ENCODE measurements at regions not wholly inside any gene's neighbourhood (a gene's known extent, or its start where the extent isn't known, plus 50 kb on each side); places are given as distances from the start of the nearest gene placed in this dataset.
"Not testable (repeated sequence)": the region's sequence is repeated elsewhere in the genome, so short reads cannot be mapped to it uniquely, and the experiment has no call there.

DNA sequence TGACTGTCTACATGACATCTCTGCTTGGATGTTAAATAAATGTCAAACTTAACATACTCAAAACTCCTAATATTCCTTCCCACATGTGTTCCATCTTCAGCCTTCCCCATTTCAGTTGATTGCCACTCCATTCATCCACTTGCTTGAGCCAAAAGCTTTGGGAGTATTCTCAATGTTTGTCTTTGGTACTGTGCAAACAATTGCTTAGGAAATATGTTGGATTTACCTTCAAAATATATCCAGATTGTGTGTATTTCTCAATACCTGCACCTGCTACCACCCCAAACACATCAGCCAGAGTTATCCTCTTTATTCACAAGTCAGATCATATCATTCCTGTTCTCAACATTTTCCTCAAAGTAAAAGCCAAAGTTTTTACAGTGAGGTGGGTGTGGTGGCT, 350.3 kb upstream of the FAM98A start:
- no peak for DNase-seq (ENCODE audit: low spot score)

DNA sequence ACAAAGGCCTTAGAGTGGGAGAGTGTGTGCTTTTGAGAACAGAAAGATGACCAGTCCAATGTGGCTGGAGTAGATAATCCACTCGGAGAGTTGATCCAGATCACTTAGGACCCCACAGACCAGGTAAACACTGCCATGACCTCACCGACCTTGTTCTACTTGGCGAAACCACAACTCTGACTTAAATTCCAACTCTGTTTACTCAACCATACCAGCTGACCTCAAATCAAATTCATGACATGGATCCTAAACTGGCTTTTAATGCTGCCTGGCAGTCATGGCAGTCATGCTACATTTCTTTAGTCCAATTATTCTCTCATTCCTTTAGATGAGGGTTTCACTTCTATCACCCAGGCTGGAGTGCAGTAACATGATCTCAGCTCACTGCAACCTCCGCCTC, 347.1 kb upstream of the FAM98A start:
- DNase-seq (ENCODE audit: low spot score): no peak

DNA sequence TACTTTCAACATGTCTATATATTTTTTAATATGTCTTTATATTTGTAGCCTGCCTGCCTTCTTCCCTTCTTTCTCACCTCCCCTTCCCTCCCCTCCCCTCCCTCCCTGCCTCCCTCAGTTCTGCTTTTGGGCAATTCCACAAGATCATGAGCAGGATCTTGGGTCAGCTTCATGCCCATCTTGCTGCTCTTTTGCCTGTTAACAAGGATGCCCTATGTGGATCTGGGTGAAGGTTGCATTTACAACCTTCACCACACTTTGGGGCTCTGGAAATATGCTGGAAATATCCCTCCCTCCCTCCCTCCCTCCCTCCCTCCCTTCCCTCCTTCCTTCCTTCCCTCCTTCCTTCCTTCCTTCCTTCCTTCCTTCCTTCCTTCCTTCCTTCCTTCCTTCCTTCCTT, 334.1 kb upstream of the FAM98A start:
- DNase-seq (ENCODE audit: low spot score): no peak

DNA sequence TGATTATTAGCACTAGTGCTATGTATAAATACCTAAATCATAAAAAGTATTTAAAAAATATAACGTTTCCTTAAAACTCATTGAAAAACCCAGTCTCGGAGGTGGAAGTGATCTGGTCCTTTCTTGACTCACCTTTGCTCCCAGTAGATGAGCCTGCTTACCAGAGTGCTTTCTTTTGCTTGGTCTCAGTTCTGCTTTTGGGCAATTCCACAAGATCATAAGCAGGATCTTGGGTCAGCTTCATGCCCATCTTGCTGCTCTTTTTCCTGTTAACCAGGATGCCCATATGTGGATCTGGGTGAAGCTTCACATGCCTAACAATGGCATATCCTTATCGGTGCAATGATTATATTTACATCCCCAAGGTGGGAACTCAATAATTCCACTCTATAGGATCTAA, 332.1 kb upstream of the FAM98A start:
- DNase-seq (ENCODE audit: low spot score): no peak

DNA sequence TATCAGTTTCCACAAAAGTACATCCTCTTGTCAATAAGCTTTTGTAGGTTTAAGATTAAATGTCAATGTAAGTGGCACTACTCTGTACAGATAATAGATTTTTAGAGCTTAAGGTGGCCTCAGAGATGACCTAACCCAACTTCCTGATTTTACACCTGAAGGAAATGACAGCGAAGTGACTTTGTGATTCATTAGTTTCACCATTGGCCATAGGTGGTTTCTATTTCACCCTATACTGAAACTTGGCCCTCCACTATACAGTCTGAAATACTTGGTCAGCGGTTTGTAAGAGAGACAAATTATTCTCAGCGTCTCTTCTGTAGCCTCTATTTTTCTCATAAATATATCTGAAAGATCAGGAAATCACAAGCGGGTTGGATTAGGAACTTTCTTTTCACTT, 330.4 kb upstream of the FAM98A start:
- DNase-seq (ENCODE audit: low spot score): no peak

DNA sequence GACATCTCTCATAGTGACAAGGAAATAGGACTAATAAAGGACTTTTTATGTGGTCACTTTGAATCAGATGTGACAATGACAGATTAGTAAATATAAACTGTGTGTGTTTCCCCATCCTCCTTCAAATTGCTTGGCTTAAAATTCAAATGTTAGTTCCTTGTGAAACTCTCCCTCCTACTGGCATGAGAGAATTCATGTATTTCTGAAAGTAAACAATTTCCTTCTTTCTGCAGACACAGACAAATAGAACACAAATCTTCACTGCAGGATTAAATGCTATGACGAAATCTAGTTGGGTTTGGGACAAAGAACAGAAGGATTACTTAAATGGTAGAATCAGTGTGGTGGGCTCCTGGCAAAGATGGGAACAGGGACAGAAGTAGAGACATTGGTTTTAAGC, 328.7 kb upstream of the FAM98A start:
- DNase-seq (ENCODE audit: low spot score): no peak

DNA sequence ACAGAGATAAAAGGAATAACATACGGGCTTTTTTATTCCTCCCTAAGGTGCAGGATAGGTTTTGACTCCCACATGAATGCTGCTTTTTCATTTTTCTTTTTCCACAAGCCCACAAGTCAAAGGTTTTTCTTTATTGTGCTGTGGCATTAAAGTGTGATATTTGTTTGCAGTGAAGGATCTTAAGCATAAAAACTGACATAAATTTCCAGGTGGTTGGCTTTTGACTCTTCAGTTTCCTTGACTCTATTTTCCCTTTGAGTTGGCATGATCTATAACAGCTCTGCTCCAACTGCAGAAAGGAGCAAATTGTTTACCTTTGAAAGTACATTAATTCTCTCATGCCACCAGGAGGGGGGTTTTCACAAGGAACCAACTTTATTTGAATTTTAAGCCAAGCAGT, 326.2 kb upstream of the FAM98A start:
- no peak for DNase-seq (ENCODE audit: low spot score)

DNA sequence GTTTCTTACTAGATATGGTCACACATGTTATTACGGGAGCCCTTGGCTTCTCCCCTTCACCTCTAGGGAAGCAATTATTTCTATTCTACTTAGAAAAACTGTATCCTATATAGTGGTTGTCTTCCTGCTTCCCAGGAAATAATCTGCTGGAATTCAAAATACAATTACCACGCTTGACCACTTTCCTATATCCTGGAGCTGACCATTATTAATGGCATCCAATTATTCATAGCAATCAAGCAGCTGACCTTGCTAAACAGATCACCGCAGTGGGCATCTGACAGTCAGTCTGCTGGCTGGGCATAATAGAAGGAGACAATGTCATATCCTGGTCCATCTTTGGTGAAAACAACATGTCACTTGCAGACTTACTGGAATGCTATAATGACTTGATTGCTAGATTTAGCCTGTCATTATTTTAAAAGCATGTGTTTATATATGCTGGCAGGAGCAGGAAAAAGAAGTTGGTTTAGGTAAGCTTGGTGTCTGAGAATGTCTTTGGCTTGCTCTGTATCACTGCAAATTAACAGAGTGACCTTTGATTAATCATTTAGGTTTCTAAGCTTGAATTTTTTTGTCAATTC, 325.6 kb upstream of the FAM98A start:
- DNase-seq (ENCODE audit: low spot score): no peak

DNA sequence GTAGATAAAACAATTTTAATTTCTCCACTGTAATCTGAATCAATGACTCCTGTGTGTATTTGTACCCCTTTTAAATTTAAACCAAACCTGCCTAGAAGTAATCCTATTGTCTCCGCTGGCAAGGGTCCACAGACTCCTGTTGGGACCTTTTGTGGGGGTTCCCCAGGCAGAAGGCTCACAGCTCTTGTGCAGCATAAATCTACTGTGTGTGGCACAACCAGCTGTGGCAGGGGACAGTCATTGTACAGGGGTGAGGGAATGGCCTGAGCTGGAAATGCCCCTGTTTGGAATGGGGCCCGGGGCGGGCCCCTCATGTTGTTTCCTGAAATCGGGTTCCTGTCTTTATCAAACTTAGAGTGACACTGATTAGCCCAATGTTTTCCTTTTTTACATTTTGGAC, 318.2 kb upstream of the FAM98A start:
- DNase-seq (ENCODE audit: low spot score): no peak

DNA sequence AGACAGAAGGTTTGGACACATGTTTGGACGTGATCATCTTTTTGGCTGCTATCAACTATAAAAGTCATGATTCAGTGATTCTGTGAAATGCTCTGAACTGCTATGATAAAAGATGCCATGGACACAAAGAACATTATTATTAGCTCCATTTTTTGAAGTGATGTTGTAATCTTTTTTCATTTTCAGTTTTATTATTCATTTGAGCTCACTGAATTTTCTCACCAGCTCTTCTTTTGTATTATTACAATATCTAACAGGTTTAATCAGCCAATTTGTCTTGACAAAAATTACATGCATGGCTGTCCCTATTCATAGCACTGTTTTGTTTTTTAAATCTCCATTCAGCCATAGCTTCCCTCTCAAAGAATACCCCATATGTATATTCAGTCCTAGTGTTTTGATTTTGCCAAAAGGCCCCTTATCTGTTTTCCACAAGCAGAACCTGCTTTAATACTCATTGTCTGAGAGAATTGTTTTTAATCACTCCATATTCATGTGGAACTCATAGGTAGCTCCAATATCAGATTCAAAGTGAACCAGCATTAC, 314.0 kb upstream of the FAM98A start:
- no peak for DNase-seq (ENCODE audit: low spot score)

DNA sequence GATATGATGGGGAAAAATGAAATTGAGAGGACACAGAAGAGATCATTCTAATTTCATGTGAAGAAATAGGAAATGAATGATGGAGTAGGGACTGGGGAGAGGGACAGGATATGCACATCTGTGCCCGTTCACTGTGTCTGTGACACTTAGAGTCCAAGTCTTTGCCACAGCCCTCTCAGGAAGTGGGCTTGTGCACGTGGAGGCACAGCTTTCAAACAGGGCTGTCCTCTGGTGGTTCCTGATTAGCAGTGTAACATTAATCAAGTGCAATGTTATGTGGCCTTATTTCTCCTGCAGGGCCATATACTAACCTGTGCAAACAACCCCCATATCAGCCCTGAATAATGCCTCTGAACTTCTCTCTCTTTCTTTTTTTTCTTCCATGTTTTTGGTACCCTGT, 312.2 kb upstream of the FAM98A start:
- DNase-seq (ENCODE audit: low spot score): no peak

DNA sequence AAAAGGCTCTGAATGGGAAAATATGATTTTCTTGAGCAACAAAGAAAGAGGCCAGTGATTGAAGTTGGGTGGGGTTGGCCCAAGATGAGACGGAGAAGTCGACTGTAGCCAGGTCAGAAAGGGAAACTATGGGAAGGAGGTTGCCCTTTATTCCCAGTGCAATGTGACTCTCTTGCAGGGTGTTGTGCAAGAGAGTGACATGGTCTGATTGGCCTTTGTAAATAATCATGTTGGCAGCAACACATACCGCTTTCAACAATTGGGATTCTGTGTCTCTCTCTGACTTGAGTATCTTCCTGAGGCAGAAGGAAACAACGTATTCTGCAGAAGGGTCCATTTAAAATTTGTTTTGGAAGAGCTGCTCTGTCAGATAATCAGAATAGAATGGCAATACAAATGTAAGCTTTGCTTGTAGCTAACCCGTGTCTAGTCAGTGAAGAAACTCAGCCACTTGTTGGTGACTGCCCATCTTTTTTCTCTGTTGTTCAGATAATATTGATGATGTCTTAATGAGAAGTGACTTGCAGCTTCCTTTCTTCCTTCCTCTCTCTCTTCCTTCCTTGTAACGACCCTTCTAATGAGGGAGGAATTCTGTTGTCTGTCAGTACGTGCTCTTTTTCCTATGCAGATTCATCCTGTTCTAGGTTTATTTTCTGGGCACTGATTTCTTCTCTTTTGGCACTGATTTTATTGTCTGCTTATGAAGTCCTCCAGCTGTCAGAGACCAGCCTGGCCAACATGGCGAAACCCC, 311.0 kb upstream of the FAM98A start:
- no peak for DNase-seq (ENCODE audit: low spot score)

DNA sequence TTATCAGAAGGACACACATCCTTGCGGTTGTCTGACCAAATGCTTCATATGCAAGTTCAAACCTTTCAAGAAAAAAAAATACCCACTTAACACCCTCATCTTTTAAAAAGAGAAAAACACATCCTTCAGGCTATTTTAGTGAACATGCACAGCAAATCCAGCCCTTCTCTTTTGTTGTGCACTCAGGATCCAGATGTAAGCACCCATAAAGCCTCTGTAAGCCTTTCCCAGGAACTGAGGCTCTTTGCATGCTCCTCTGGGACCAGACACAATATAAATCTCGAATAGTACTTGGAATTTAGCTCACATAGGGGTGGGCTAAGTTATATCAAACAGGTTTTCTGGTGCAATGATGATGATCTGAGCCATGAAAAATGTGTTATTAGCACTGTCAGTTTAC, 308.8 kb upstream of the FAM98A start:
- DNase-seq (ENCODE audit: low spot score): no peak

DNA sequence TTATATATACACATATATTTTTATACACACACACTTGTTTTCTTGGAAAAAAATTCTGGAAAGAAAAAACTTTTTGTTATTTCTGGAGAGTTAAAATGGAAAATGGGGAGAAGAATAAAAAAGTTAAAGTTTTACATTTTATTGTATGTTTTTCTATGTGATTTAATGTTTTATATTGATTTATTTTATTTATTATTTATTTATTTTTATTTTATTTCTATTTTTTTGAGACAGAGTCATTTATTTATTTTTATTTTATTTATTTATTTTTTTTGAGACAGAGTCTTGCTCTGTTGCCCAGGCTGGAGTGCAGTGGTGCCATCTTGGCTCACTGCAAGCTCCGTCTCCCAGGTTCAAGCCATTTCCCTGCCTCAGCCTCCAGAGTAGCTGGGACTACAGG, 307.0 kb upstream of the FAM98A start:
- DNase-seq (ENCODE audit: low spot score): not testable (repeated sequence)

DNA sequence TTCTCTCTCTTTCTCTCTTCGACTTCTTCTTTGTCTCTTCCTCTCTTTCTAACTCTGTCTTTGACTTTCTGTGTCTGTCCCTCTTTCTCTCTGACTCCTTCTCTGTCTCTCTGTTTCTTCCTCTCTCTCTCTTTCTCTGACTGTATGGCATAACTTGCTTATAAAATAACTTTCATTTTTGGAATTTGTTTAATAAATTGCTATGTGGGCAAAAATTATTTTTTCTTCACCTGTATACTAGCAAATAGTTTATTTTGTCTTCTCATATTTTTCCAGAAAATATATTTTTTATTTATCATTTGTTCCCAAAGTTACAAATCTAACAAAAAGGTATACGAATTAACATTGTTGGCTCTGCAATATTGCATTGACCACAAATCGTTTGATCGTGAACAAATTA, 305.7 kb upstream of the FAM98A start:
- DNase-seq (ENCODE audit: low spot score): no peak

DNA sequence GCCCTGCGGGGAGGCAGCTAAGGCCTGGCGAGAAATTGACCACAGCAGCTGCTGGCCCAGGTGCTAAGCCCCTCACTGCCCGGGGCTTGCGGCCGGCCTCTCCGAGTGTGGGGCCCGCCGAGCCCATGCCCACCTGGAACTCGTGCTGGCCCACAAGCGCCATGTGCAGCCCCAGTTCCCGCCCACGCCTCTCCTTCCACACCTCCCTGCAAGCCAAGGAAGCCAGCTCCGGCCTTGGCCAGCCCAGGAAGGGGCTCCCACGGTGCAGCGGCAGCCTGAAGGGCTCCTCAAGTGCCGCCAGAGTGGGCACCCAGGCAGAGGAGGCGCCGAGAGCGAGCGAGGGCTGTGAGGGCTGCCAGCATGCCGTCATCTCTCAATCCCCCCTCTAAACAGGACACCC, 304.6 kb upstream of the FAM98A start:
- DNase-seq (ENCODE audit: low spot score): no peak

DNA sequence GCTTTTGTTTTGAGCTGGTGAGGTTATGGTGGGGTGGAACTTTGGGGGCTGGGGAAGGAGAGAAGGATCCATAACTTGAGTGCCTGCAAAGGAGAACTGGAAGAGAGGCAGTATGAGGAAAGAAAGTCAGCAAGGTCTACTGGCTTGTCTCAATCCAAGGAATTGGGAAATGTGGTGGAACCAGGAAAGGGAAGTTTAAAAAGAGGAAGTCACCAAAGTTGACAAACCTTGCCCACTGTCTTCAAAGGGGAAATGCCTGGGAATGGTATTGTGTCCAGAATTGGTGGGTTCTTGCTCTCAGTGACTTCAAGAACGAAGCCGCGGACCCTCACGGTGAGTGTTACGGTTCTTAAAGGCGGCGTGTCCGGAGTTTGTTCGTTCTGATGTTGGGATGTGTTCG, 304.1 kb upstream of the FAM98A start:
- no peak for DNase-seq (ENCODE audit: low spot score)

DNA sequence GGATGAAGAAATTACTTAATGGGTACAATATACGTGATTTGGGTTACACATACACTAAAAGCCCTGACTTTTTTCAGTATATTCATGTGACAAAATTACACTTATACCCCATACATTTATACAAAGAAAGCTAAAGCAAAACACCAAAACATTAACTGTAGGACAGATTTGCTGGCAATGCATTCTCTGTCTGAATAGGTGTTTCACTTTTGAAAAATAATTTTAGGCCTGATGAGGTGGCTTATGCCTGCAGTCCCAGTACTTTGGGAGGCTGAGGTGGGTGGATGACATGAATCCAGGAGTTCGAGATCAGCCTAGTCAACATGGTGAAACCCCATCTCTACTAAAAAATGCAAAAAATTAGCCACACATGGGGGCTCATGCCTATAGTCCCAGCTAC, 301.5 kb upstream of the FAM98A start:
- no peak for DNase-seq (ENCODE audit: low spot score)

DNA sequence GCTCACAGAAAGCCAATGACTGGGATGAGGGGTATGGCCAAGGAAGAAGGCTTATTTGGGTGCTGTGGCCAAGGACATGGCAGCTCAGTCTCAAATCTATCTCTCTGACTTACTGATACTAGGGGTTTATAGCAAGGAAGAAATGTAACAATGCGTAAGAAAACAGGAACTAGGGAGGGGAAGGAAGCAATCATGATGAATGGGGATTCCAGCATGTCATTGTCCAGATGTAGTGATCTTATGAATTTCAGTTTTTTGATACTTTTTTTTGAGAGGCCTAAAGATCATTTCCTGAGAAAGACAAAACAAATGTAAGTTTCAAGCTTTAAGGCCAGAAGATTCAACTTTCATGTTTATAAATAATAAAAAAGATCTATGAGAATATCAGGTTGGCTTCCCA, 298.6 kb upstream of the FAM98A start:
- no peak for DNase-seq (ENCODE audit: low spot score)

DNA sequence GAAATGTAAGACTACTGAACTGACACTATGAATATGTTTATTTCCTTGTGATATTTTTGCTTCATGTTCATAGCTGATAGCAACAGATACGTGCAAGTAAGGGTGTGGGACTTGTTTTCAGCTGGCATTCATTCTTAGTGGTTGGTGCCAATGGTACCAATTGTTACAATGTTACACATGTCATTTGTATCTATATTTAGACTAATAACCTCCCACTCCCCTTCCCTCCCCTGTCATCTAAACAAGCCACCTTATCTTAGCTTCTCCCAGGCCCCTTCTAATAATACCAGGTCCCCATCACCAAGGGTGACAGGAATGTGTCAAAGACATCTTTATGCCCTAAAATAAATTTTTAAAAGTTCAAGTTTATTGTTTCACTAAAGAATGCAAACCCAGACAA, 294.7 kb upstream of the FAM98A start:
- DNase-seq (ENCODE audit: low spot score): no peak

DNA sequence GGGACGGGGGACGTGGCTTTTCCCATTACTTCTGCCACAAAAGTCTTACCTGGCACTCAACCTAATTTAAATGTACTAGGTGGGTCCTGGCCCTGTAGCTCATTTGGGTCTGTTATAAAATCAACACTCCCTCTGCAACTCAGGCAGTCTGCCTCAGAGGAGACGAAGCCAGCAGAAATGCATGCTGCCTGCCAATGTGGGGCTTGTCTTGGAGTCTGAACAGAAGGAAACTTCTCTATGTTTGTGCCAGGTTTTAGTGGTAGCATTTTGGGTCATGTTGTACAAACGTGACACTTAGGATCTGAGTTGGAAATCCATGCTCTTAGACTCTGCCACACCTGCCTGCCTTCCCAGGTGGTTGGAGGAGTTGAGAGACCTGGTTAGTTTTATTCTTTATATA, 292.5 kb upstream of the FAM98A start:
- DNase-seq (ENCODE audit: low spot score): no peak

DNA sequence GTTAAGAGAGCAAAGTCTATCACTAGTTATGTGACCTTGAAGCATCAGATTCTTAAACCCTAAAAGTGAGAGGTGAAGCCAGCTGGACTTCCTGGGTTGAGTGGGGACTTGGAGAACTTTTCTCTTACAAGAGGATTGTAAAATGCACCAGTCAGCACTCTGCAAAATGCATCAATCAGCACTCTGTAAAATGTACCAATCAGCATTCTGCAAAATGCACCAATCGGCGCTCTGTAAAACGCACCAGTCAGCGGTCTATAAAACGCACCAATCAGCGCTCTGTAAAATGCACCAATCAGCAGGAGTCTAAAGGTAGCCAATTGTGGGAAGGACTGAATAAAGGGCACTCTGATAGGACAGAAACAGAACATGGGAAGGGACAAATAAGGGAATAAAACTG, 291.6 kb upstream of the FAM98A start:
- DNase-seq (ENCODE audit: low spot score): no peak

DNA sequence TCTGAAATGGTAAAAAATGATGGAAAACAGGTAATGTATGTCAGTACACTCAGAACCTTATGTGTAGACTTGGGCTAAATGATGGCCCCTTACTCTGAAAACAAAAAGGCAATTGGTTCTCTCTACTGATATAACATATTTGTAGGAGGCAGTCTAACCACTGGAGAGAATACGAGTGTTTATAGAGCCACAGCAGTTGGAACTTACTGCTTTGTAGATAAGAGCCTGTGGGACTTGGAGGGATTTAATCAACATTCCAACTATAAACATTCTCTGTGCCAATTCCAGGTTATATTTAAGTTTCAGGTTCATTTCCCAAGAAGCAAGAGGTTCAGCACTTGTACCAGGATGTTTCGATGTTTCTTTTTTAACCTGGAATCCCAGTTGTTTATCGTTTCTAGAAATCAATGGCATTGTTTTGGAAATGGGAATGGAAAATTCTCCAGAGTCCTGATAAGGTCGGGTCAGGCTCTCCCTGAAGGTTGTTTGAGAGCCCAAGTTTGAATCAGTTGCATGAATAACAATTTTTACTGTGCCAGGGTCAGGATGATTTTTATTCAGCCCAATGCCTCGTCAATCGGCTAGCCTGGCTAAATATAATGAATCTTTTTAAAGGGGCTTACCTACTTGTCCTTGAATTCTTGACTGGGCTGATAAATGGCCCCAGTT, 278.4 kb upstream of the FAM98A start:
- DNase-seq (ENCODE audit: low spot score): no peak

Measured in COLO829 (cell line).